SK-N-SH (cell line): ENCODE measurements at regions not wholly inside any gene's neighbourhood (a gene's known extent, or its start where the extent isn't known, plus 50 kb on each side); places are given as distances from the start of the nearest gene placed in this dataset.

ENCODE experiments used
- CTCF ChIA-PET: fragments of 300-600, 350-600 bp; formaldehyde crosslinking; extraction: SDS; loops from one replicate; lab custom pipeline; 2021; lab: Yijun Ruan, JAX
- POLR2A ChIA-PET: fragments of 350-600 bp; sonication (Branson Sonifier 250); formaldehyde crosslinking; extraction: SDS; loops from one replicate; lab custom pipeline; 2020; ENCODE audit warnings: antibody characterized with exemption, inconsistent platforms; lab: Yijun Ruan, JAX
- DNase-seq: peaks from one replicate; pipeline ENCODE4 v3.0.0; 2012
- H2AFZ ChIP-seq: fragments of 200-600 bp; sonication (generic); 2 replicates; pipeline ENCODE4 v1.8.1; 2016; ENCODE audit warnings: antibody characterized with exemption, mild to moderate bottlenecking, low read depth
- H3F3A ChIP-seq: fragments of 200-600 bp; sonication (generic); replicated peaks from 2 replicates; pipeline ENCODE3; 2016; ENCODE audit warnings: antibody characterized with exemption, mild to moderate bottlenecking; ENCODE audit not compliant: insufficient read depth
- H3K27ac ChIP-seq, 2 experiments: fragments of 200-500 bp in 1 of 2; fragments of 200-600 bp in 1 of 2; sonication (Bioruptor generic) in 1 of 2; sonication (generic), shearing (Covaris generic) in 1 of 2; 2 replicates each; pipeline versions ENCODE4 v1.5.1 to v1.6.1; 2014 to 2016; ENCODE audit warnings: low read depth in 2 of 2, inconsistent platforms in 1 of 2, low read length in 1 of 2, mild to moderate bottlenecking in 1 of 2, mixed read lengths in 1 of 2
- H3K27me3 ChIP-seq: fragments of 200-600 bp; sonication (generic), shearing (Covaris generic); 2 replicates; pipeline ENCODE4 v1.6.1; 2016; ENCODE audit warnings: mixed run types; ENCODE audit not compliant: insufficient read depth
- H3K36me3 ChIP-seq, 2 experiments: fragments of 200-500 bp in 1 of 2; fragments of 200-600 bp in 1 of 2; sonication (Bioruptor generic) in 1 of 2; sonication (generic) in 1 of 2; replicated peaks in 1 of 2; 2 replicates each; pipeline versions ENCODE3 to v1.5.1; 2014 to 2016; ENCODE audit warnings: low read length in 1 of 2, mild to moderate bottlenecking in 1 of 2; ENCODE audit not compliant: insufficient read depth in 2 of 2, control insufficient read depth in 1 of 2
- H3K4me1 ChIP-seq, 2 experiments: fragments of 200-500 bp in 1 of 2; fragments of 200-600 bp in 1 of 2; sonication (Bioruptor generic) in 1 of 2; sonication (generic), shearing (Covaris generic) in 1 of 2; 2 replicates each; pipeline versions ENCODE4 v1.5.1 to v1.6.1; 2014 to 2016; ENCODE audit warnings: low read depth in 1 of 2, low read length in 1 of 2, mixed run types in 1 of 2; ENCODE audit not compliant: insufficient read depth in 2 of 2, control insufficient read depth in 1 of 2
- H3K4me2 ChIP-seq: fragments of 200-600 bp; sonication (generic), shearing (Covaris generic); 2 replicates; pipeline ENCODE4 v1.6.1; 2017; ENCODE audit warnings: mixed run types
- H3K4me3 ChIP-seq, 2 experiments: fragments of 200-500 bp in 1 of 2; fragments of 200-600 bp in 1 of 2; sonication (Bioruptor generic) in 1 of 2; sonication (generic), shearing (Covaris generic) in 1 of 2; 2 replicates each; pipeline versions ENCODE4 v1.5.1 to v1.8.1; 2014 to 2016; ENCODE audit warnings: low read depth in 2 of 2, inconsistent platforms in 1 of 2, low read length in 1 of 2, mild to moderate bottlenecking in 1 of 2, mixed read lengths in 1 of 2, moderate library complexity in 1 of 2
- H3K79me2 ChIP-seq: fragments of 200-600 bp; sonication (generic); 2 replicates; pipeline ENCODE4 v1.8.1; 2017; ENCODE audit warnings: mild to moderate bottlenecking; ENCODE audit not compliant: insufficient read depth
- H3K9ac ChIP-seq: fragments of 200-600 bp; sonication (generic); 2 replicates; pipeline ENCODE4 v1.6.1; 2017; ENCODE audit warnings: mixed run types
- H3K9me2 ChIP-seq: fragments of 200-600 bp; sonication (generic); 2 replicates; pipeline ENCODE4 v1.6.1; 2017; ENCODE audit warnings: mixed run types
- H3K9me3 ChIP-seq: fragments of 200-600 bp; sonication (generic); 2 replicates; pipeline ENCODE4 v1.6.1; 2017; ENCODE audit warnings: mixed run types, mild to moderate bottlenecking, moderate library complexity
- H4K20me1 ChIP-seq: fragments of 200-600 bp; sonication (generic); 2 replicates; pipeline ENCODE4 v1.6.1; 2017; ENCODE audit warnings: mild to moderate bottlenecking, mixed run types; ENCODE audit not compliant: insufficient read depth
- CHD2 ChIP-seq: fragments of 150-350 bp; IDR thresholded peaks from 2 replicates; pipeline ENCODE4 v1.6.1; 2018; ENCODE audit warnings: low read length; ENCODE audit not compliant: partially characterized antibody
- CTCF ChIP-seq: fragments of 200-600 bp; sonication (generic); IDR thresholded peaks from 2 replicates; pipeline ENCODE4 v1.6.1; 2017; ENCODE audit warnings: antibody characterized with exemption, mild to moderate bottlenecking, moderate library complexity
- EZH2phosphoT487 ChIP-seq: fragments of 200-600 bp; sonication (generic); IDR thresholded peaks from 2 replicates; pipeline ENCODE4 v1.6.1; 2017; ENCODE audit warnings: low read depth, mixed run types, mild to moderate bottlenecking, antibody characterized with exemption, moderate library complexity, borderline replicate concordance
- FOSL2 ChIP-seq: IDR thresholded peaks from 2 replicates; pipeline ENCODE4 v1.4.0; 2012; ENCODE audit warnings: low read depth, mild to moderate bottlenecking, moderate library complexity, borderline replicate concordance
- FOXJ3 ChIP-seq: sonication (generic); formaldehyde crosslinking; IDR thresholded peaks from 2 replicates; pipeline ENCODE4 v1.5.1; 2020; ENCODE audit warnings: mild to moderate bottlenecking, missing genetic modification reagents
- FOXM1 ChIP-seq: IDR thresholded peaks from 2 replicates; pipeline ENCODE4 v1.4.0; 2012; ENCODE audit warnings: low read depth, mild to moderate bottlenecking
- GABPA ChIP-seq: IDR thresholded peaks from 2 replicates; pipeline ENCODE4 v1.4.0; 2012; ENCODE audit warnings: low read depth, mild to moderate bottlenecking
- MXI1 ChIP-seq: IDR thresholded peaks from 2 replicates; pipeline ENCODE4 v1.6.1; 2012; ENCODE audit warnings: mild to moderate bottlenecking, low read depth, low read length, improper control_type of control experiment
- NFIC ChIP-seq: IDR thresholded peaks from 2 replicates; pipeline ENCODE4 v1.4.0; 2012; ENCODE audit warnings: borderline replicate concordance
- NRF1 ChIP-seq: IDR thresholded peaks from 2 replicates; pipeline ENCODE4 v1.6.1; 2012; ENCODE audit warnings: low read depth, mild to moderate bottlenecking, low read length
- PBX3 ChIP-seq: IDR thresholded peaks from 2 replicates; pipeline ENCODE4; 2012
- SMC3 ChIP-seq: IDR thresholded peaks from 2 replicates; pipeline ENCODE4 v1.6.1; 2012; ENCODE audit warnings: low read depth, low read length, improper control_type of control experiment
- TAF1 ChIP-seq: IDR thresholded peaks from 2 replicates; pipeline ENCODE4 v1.6.1; 2012; ENCODE audit warnings: low read depth, mild to moderate bottlenecking, low read length, moderate library complexity, borderline replicate concordance
- TCF12 ChIP-seq: IDR thresholded peaks from 2 replicates; pipeline ENCODE4 v1.4.0; 2012
- WGBS: methylation state at CpG from one replicate; pipeline ENCODE4 v1.1.6; 2017; ENCODE audit warnings: low lambda C conversion rate; 5-methylcytosine and 5-hydroxymethylcytosine counted together
- TF ChIP-seq, protein P1 (sequence below): IDR thresholded peaks from 2 replicates; pipeline ENCODE4 v1.6.1; 2012; ENCODE audit warnings: mild to moderate bottlenecking, low read depth, low read length, moderate library complexity
- TF ChIP-seq, protein P2 (sequence below): fragments of 150-350 bp; IDR thresholded peaks from 2 replicates; pipeline ENCODE4 v1.6.1; 2017; ENCODE audit warnings: antibody characterized with exemption, low read length, low read depth, borderline replicate concordance
- TF ChIP-seq, protein P3 (sequence below): IDR thresholded peaks from 2 replicates; pipeline ENCODE4 v1.4.0; 2012; ENCODE audit warnings: low read depth, borderline replicate concordance
- TF ChIP-seq, protein P4 (sequence below): fragments of 150-350 bp; IDR thresholded peaks from 2 replicates; pipeline ENCODE4 v1.6.1; 2016; ENCODE audit warnings: mild to moderate bottlenecking, low read depth, low read length

DNA sequence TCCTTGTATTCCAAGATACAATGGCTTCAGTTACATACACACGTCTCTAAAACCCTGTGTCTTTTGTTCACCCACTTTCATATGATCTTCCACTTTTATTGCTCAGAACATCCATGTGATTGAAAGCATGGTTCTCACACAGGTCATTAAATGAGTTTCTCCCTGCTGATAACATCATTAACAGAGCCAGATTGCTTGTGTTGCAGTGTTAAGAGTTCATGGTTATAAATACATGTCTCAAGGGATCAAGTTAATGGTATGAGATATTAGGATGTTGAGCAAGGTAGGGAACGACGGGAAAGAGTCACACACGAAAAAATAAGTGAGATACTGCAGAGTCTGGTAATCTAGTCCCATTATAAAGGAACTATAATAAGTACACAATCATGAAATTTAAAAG lies 861.5 kb downstream of the SORCS1 start:
- Histone ChIP-seq H3F3A (no peaks in the 10 kb centered on the region), H3K4me1 (no peaks in the 10 kb centered on the region), H3K4me2 (no peak overlapping the region), H3K9me2 (no peaks in the 10 kb centered on the region), H2AFZ (no peak overlapping the region), H3K36me3 (no peaks in the 10 kb centered on the region), H4K20me1 (no peaks in the 10 kb centered on the region), H3K9me3 (no peaks in the 10 kb centered on the region; the same call in 1 of the 2 replicates), H3K9ac (no peak overlapping the region), H3K4me3 (no peak overlapping the region), H3K27me3 (no peaks in the 10 kb centered on the region), H3K79me2 (no peaks in the 10 kb centered on the region), H3K27ac (no peak overlapping the region)
- 23% methylated on average over 4 of the region's 4 CpGs for WGBS
- POLR2A ChIA-PET, result no interaction called here
- TF ChIP-seq SMC3, result no peak
- TF ChIP-seq TAF1, result no peak
- TF ChIP-seq, protein P1, sequence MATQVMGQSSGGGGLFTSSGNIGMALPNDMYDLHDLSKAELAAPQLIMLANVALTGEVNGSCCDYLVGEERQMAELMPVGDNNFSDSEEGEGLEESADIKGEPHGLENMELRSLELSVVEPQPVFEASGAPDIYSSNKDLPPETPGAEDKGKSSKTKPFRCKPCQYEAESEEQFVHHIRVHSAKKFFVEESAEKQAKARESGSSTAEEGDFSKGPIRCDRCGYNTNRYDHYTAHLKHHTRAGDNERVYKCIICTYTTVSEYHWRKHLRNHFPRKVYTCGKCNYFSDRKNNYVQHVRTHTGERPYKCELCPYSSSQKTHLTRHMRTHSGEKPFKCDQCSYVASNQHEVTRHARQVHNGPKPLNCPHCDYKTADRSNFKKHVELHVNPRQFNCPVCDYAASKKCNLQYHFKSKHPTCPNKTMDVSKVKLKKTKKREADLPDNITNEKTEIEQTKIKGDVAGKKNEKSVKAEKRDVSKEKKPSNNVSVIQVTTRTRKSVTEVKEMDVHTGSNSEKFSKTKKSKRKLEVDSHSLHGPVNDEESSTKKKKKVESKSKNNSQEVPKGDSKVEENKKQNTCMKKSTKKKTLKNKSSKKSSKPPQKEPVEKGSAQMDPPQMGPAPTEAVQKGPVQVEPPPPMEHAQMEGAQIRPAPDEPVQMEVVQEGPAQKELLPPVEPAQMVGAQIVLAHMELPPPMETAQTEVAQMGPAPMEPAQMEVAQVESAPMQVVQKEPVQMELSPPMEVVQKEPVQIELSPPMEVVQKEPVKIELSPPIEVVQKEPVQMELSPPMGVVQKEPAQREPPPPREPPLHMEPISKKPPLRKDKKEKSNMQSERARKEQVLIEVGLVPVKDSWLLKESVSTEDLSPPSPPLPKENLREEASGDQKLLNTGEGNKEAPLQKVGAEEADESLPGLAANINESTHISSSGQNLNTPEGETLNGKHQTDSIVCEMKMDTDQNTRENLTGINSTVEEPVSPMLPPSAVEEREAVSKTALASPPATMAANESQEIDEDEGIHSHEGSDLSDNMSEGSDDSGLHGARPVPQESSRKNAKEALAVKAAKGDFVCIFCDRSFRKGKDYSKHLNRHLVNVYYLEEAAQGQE, result no peak
- TF ChIP-seq, protein P2, sequence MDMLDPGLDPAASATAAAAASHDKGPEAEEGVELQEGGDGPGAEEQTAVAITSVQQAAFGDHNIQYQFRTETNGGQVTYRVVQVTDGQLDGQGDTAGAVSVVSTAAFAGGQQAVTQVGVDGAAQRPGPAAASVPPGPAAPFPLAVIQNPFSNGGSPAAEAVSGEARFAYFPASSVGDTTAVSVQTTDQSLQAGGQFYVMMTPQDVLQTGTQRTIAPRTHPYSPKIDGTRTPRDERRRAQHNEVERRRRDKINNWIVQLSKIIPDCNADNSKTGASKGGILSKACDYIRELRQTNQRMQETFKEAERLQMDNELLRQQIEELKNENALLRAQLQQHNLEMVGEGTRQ, result no peak
- no peak for TF ChIP-seq PBX3
- TF ChIP-seq NRF1, result no peak
- no peak for TF ChIP-seq FOXJ3 (CRISPR knock-in tag)
- no peak for TF ChIP-seq FOSL2
- no peak for TF ChIP-seq NFIC
- no peak for TF ChIP-seq EZH2phosphoT487
- TF ChIP-seq, protein P3, sequence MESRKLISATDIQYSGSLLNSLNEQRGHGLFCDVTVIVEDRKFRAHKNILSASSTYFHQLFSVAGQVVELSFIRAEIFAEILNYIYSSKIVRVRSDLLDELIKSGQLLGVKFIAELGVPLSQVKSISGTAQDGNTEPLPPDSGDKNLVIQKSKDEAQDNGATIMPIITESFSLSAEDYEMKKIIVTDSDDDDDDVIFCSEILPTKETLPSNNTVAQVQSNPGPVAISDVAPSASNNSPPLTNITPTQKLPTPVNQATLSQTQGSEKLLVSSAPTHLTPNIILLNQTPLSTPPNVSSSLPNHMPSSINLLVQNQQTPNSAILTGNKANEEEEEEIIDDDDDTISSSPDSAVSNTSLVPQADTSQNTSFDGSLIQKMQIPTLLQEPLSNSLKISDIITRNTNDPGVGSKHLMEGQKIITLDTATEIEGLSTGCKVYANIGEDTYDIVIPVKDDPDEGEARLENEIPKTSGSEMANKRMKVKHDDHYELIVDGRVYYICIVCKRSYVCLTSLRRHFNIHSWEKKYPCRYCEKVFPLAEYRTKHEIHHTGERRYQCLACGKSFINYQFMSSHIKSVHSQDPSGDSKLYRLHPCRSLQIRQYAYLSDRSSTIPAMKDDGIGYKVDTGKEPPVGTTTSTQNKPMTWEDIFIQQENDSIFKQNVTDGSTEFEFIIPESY, result no peak
- TF ChIP-seq, protein P4, sequence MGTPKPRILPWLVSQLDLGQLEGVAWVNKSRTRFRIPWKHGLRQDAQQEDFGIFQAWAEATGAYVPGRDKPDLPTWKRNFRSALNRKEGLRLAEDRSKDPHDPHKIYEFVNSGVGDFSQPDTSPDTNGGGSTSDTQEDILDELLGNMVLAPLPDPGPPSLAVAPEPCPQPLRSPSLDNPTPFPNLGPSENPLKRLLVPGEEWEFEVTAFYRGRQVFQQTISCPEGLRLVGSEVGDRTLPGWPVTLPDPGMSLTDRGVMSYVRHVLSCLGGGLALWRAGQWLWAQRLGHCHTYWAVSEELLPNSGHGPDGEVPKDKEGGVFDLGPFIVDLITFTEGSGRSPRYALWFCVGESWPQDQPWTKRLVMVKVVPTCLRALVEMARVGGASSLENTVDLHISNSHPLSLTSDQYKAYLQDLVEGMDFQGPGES, result no peak
- TF ChIP-seq CTCF, result no peak
- no peak for TF ChIP-seq TCF12
- no peak for TF ChIP-seq CHD2
- no peak for TF ChIP-seq FOXM1
- TF ChIP-seq MXI1, result no peak
- no peak for TF ChIP-seq GABPA
- peak; percentile 6 for DNase-seq
- CTCF ChIA-PET, result no interaction called here
